ENCODE measurements at regions not wholly inside any gene's neighbourhood (a gene's known extent, or its start where the extent isn't known, plus 50 kb on each side); places are given as distances from the start of the nearest gene placed in this dataset.

DNA sequence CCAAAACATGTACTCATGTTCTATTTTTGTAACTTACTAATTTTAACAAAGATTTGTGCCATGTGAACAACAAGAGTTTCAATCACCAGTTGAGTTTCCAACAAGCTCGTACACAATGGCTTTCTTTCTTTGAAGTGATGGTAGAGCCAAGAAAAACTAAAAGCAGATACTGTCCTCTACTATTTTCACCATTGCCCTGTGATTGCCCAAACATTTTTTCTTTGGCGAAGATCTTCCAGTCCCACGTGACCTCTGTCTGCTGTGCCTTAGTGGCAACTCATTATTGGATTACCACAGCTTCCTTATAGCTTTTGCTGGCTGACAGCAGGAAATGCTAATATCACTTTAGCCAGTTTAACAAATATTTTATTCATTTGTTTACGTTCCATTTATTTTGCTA is 1147.1 kb downstream of the STIM2 start:
- no peak for FAIRE-seq
- no peaks in the 10 kb centered on the region for H3K36me3 Mint-ChIP-seq (ENCODE audit: low read depth, unreplicated experiment)
- Histone ChIP-seq H3K79me2 (ENCODE audit: insufficient read depth, low read length) (no peaks in the 10 kb centered on the region), H4K20me1 (ENCODE audit: insufficient read depth, low read length) (no peaks in the 10 kb centered on the region), H3K36me3 (ENCODE audit: insufficient read depth, low read length) (no peaks in the 10 kb centered on the region), H3K4me2 (ENCODE audit: low read length) (no peak overlapping the region), H3K4me1 (ENCODE audit: insufficient read depth, low read length) (no peaks in the 10 kb centered on the region), H3K9me3 (ENCODE audit: insufficient read depth, low read depth, low read length) (no peaks in the 10 kb centered on the region), H3K9ac (ENCODE audit: low read length) (no peak overlapping the region), H3K27ac (ENCODE audit: low read depth, low read length) (no peak overlapping the region), H2AFZ (ENCODE audit: low read depth, low read length) (no peak overlapping the region), H3K27me3 (ENCODE audit: insufficient read depth, low read length) (no peaks in the 10 kb centered on the region), H3K4me3 (ENCODE audit: insufficient read depth, low read depth, low read length) (no peak overlapping the region)
- H3K27ac Mint-ChIP-seq (ENCODE audit: unreplicated experiment): no peak overlapping the region
- no peaks in the 10 kb centered on the region for H3K27me3 Mint-ChIP-seq (ENCODE audit: low read depth, unreplicated experiment)
- TF ChIP-seq, protein P1, sequence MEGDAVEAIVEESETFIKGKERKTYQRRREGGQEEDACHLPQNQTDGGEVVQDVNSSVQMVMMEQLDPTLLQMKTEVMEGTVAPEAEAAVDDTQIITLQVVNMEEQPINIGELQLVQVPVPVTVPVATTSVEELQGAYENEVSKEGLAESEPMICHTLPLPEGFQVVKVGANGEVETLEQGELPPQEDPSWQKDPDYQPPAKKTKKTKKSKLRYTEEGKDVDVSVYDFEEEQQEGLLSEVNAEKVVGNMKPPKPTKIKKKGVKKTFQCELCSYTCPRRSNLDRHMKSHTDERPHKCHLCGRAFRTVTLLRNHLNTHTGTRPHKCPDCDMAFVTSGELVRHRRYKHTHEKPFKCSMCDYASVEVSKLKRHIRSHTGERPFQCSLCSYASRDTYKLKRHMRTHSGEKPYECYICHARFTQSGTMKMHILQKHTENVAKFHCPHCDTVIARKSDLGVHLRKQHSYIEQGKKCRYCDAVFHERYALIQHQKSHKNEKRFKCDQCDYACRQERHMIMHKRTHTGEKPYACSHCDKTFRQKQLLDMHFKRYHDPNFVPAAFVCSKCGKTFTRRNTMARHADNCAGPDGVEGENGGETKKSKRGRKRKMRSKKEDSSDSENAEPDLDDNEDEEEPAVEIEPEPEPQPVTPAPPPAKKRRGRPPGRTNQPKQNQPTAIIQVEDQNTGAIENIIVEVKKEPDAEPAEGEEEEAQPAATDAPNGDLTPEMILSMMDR (IDR thresholded peaks at IDR 0.05; ENCODE audit: insufficient read depth, low read depth, low read length): no peak
- no peak for TF ChIP-seq EZH2 (IDR thresholded peaks at IDR 0.05; ENCODE audit: insufficient read depth, low read length)
- DNase-seq (ENCODE audit: low read depth): no peak
- H3K9me3 Mint-ChIP-seq (ENCODE audit: unreplicated experiment): no peaks in the 10 kb centered on the region
- H3K4me3 Mint-ChIP-seq (ENCODE audit: unreplicated experiment): no peak overlapping the region
- no peaks in the 10 kb centered on the region for H3K4me1 Mint-ChIP-seq (ENCODE audit: low read depth, unreplicated experiment)

DNA sequence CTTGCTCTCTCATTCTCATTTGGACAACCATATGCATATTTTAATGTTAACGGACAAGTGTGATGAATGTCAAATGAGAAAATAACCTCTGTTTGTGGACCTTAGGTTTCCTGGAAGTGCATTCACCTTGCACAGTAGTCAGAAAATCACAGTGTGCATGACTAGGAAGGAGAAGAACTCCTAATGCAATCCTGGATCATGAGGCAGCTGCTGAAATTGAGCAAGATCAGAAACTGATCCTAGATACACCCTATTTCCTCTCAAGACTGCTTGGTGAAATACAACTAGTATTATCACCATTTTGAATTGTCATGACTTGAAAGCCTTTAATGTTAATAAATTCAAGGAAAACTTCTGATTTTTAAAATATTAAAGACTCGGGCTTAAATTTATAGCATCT is 1148.9 kb downstream of the STIM2 start:
- no peaks in the 10 kb centered on the region for H3K4me1 Mint-ChIP-seq (ENCODE audit: low read depth, unreplicated experiment)
- no peak overlapping the region for H3K9ac ChIP-seq (ENCODE audit: low read length)
- H3K9me3 Mint-ChIP-seq (ENCODE audit: unreplicated experiment): no peaks in the 10 kb centered on the region
- no peaks in the 10 kb centered on the region for H3K36me3 ChIP-seq (ENCODE audit: insufficient read depth, low read length)
- H3K27ac Mint-ChIP-seq (ENCODE audit: unreplicated experiment): no peak overlapping the region
- H3K4me3 ChIP-seq (ENCODE audit: insufficient read depth, low read depth, low read length): no peak overlapping the region
- H3K27me3 ChIP-seq (ENCODE audit: insufficient read depth, low read length): no peaks in the 10 kb centered on the region
- H3K4me2 ChIP-seq (ENCODE audit: low read length): no peak overlapping the region
- H3K27me3 Mint-ChIP-seq (ENCODE audit: low read depth, unreplicated experiment): no peaks in the 10 kb centered on the region
- DNase-seq (ENCODE audit: low read depth): no peak
- no peak overlapping the region for H3K27ac ChIP-seq (ENCODE audit: low read depth, low read length)
- no peak overlapping the region for H3K4me3 Mint-ChIP-seq (ENCODE audit: unreplicated experiment)
- no peak for FAIRE-seq
- no peaks in the 10 kb centered on the region for H3K79me2 ChIP-seq (ENCODE audit: insufficient read depth, low read length)
- H3K9me3 ChIP-seq (ENCODE audit: insufficient read depth, low read depth, low read length): no peaks in the 10 kb centered on the region
- no peak for TF ChIP-seq EZH2 (IDR thresholded peaks at IDR 0.05; ENCODE audit: insufficient read depth, low read length)
- TF ChIP-seq, protein P1 (IDR thresholded peaks at IDR 0.05; ENCODE audit: insufficient read depth, low read depth, low read length): no peak
- H4K20me1 ChIP-seq (ENCODE audit: insufficient read depth, low read length): no peaks in the 10 kb centered on the region
- H3K4me1 ChIP-seq (ENCODE audit: insufficient read depth, low read length): no peaks in the 10 kb centered on the region
- H2AFZ ChIP-seq (ENCODE audit: low read depth, low read length): no peak overlapping the region
- no peaks in the 10 kb centered on the region for H3K36me3 Mint-ChIP-seq (ENCODE audit: low read depth, unreplicated experiment)

DNA sequence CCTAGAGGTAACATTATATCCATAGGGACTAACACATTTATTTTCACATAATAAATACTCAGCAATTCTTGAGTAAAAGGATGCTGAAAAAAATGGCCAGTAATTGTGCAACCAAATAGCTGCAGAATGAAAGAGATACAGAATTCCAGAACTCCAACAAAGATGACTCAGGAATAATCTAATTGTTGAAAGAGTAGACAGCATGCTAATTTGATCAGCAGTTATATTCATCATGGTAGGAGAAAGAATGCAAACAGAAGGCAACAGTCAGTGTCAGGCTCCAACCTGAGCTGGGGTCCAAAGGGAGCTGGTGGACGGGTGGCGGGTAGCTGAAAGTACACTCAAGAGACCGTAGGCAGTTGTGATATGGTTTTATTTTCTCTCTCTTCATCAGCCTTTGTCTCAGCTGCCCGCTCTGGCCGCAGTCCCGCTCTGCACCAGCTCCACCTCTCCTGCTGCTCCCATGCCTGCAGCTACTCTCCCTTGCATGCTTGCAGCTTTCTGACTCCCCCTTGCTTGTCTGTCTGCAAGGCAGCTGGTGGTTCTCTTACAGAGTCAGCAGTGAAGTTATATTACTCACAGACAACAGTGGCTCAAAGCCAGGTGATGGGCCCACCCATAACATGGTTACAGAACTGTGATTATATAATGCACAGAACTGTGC is 1150.1 kb downstream of the STIM2 start:
- no peak overlapping the region for H3K9ac ChIP-seq (ENCODE audit: low read length)
- no peaks in the 10 kb centered on the region for H3K4me1 ChIP-seq (ENCODE audit: insufficient read depth, low read length)
- Mint-ChIP-seq H3K27me3 (ENCODE audit: low read depth, unreplicated experiment) (no peaks in the 10 kb centered on the region), H3K4me1 (ENCODE audit: low read depth, unreplicated experiment) (no peaks in the 10 kb centered on the region), H3K27ac (ENCODE audit: unreplicated experiment) (no peak overlapping the region), H3K36me3 (ENCODE audit: low read depth, unreplicated experiment) (no peaks in the 10 kb centered on the region), H3K4me3 (ENCODE audit: unreplicated experiment) (no peak overlapping the region), H3K9me3 (ENCODE audit: unreplicated experiment) (no peaks in the 10 kb centered on the region)
- TF ChIP-seq EZH2 (IDR thresholded peaks at IDR 0.05; ENCODE audit: insufficient read depth, low read length): no peak
- TF ChIP-seq, protein P1 (IDR thresholded peaks at IDR 0.05; ENCODE audit: insufficient read depth, low read depth, low read length): no peak
- H4K20me1 ChIP-seq (ENCODE audit: insufficient read depth, low read length): no peaks in the 10 kb centered on the region
- H3K27ac ChIP-seq (ENCODE audit: low read depth, low read length): no peak overlapping the region
- H3K4me2 ChIP-seq (ENCODE audit: low read length): no peak overlapping the region
- DNase-seq (ENCODE audit: low read depth) (no peak), FAIRE-seq (no peak)
- H3K27me3 ChIP-seq (ENCODE audit: insufficient read depth, low read length): no peaks in the 10 kb centered on the region
- H3K36me3 ChIP-seq (ENCODE audit: insufficient read depth, low read length): no peaks in the 10 kb centered on the region
- H3K79me2 ChIP-seq (ENCODE audit: insufficient read depth, low read length): no peaks in the 10 kb centered on the region
- H3K9me3 ChIP-seq (ENCODE audit: insufficient read depth, low read depth, low read length): no peaks in the 10 kb centered on the region
- H2AFZ ChIP-seq (ENCODE audit: low read depth, low read length): no peak overlapping the region
- H3K4me3 ChIP-seq (ENCODE audit: insufficient read depth, low read depth, low read length): no peak overlapping the region

All from astrocyte (in vitro differentiated cells and primary cell).